ENCODE measurements at regions not wholly inside any gene's neighbourhood (a gene's known extent, or its start where the extent isn't known, plus 50 kb on each side); places are given as distances from the start of the nearest gene placed in this dataset.

- TF ChIP-seq, protein P1, sequence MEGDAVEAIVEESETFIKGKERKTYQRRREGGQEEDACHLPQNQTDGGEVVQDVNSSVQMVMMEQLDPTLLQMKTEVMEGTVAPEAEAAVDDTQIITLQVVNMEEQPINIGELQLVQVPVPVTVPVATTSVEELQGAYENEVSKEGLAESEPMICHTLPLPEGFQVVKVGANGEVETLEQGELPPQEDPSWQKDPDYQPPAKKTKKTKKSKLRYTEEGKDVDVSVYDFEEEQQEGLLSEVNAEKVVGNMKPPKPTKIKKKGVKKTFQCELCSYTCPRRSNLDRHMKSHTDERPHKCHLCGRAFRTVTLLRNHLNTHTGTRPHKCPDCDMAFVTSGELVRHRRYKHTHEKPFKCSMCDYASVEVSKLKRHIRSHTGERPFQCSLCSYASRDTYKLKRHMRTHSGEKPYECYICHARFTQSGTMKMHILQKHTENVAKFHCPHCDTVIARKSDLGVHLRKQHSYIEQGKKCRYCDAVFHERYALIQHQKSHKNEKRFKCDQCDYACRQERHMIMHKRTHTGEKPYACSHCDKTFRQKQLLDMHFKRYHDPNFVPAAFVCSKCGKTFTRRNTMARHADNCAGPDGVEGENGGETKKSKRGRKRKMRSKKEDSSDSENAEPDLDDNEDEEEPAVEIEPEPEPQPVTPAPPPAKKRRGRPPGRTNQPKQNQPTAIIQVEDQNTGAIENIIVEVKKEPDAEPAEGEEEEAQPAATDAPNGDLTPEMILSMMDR (IDR thresholded peaks at IDR 0.05; ENCODE audit: low read depth, low read length, missing input control): no peak
- TF ChIP-seq RAD21 (IDR thresholded peaks at IDR 0.05): no peak
- no peak for TF ChIP-seq YY1 (IDR thresholded peaks at IDR 0.05)
- TF ChIP-seq TAF1 (conservative IDR thresholded peaks at IDR 0.05): no peak
- TF ChIP-seq RXRA (IDR thresholded peaks at IDR 0.05): no peak
- no peak for TF ChIP-seq JUND (IDR thresholded peaks at IDR 0.05)
- TF ChIP-seq, protein P2, sequence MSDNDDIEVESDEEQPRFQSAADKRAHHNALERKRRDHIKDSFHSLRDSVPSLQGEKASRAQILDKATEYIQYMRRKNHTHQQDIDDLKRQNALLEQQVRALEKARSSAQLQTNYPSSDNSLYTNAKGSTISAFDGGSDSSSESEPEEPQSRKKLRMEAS (IDR thresholded peaks at IDR 0.05): no peak
- TF ChIP-seq REST (IDR thresholded peaks at IDR 0.05): no peak
Observed at GRCh38 chr13:30038884-30039283, 188.5 kb upstream of the UBL3 start.

Data from liver (tissue), 3 donors.